Neural progenitor cell (in vitro differentiated cells): ENCODE measurements at regions not wholly inside any gene's neighbourhood (a gene's known extent, or its start where the extent isn't known, plus 50 kb on each side); places are given as distances from the start of the nearest gene placed in this dataset.

Experiments
- DNase-seq: peaks from one replicate; pipeline ENCODE4 v3.0.0-alpha.2; 2016; ENCODE audit warnings: low spot score
- H2AFZ ChIP-seq: fragments of 200-600 bp; sonication (generic); replicated peaks from 2 replicates; pipeline ENCODE4 v1.6.1; 2016; ENCODE audit warnings: antibody characterized with exemption
- H3F3A ChIP-seq: fragments of 200-600 bp; sonication (generic); 2 replicates; pipeline ENCODE4 v1.6.1; 2016; ENCODE audit warnings: antibody characterized with exemption, low read depth
- H3K27ac ChIP-seq: fragments of 200-600 bp; sonication (generic); 2 replicates; pipeline ENCODE4 v1.5.1; 2016; ENCODE audit warnings: mild to moderate bottlenecking
- H3K27me3 ChIP-seq: fragments of 200-600 bp; sonication (generic); 2 replicates; pipeline ENCODE4 v1.6.1; 2016; ENCODE audit warnings: mild to moderate bottlenecking, moderate library complexity
- H3K36me3 ChIP-seq: fragments of 200-600 bp; sonication (generic); 2 replicates; pipeline ENCODE4 v1.5.1; 2016
- H3K4me1 ChIP-seq: fragments of 200-600 bp; sonication (generic); 2 replicates; pipeline ENCODE4 v1.6.1; 2016; ENCODE audit warnings: mixed run types
- H3K4me2 ChIP-seq: fragments of 200-600 bp; sonication (generic); 2 replicates; pipeline ENCODE4 v1.6.1; 2016
- H3K4me3 ChIP-seq: fragments of 200-600 bp; sonication (generic); 2 replicates; pipeline ENCODE4 v1.5.1; 2016
- H3K79me2 ChIP-seq: fragments of 200-600 bp; sonication (generic); 2 replicates; pipeline ENCODE4 v1.6.1; 2016; ENCODE audit warnings: low read depth
- H3K9ac ChIP-seq: fragments of 200-600 bp; sonication (generic); 2 replicates; pipeline ENCODE4 v1.6.1; 2016
- H3K9me3 ChIP-seq: fragments of 200-600 bp; sonication (generic); 2 replicates; pipeline ENCODE4 v1.5.1; 2016; ENCODE audit warnings: low read depth
- H4K20me1 ChIP-seq: fragments of 200-600 bp; sonication (generic); 2 replicates; pipeline ENCODE4 v1.6.1; 2016; ENCODE audit warnings: low read depth
- H3K27ac Mint-ChIP-seq: 3 replicates; pipeline ENCODE4 v1.8.0; 2021; ENCODE audit warnings: mixed read lengths
- H3K27me3 Mint-ChIP-seq: 2 replicates; pipeline ENCODE4 v1.8.0; 2022; ENCODE audit warnings: low read depth, mild to moderate bottlenecking, inconsistent platforms, moderate library complexity, mixed read lengths; ENCODE audit not compliant: insufficient read depth
- H3K36me3 Mint-ChIP-seq: 3 replicates; pipeline ENCODE4 v1.8.0; 2021; ENCODE audit warnings: mixed read lengths
- H3K4me1 Mint-ChIP-seq: 3 replicates; pipeline ENCODE4 v1.8.0; 2021; ENCODE audit warnings: mixed read lengths
- H3K4me3 Mint-ChIP-seq: 3 replicates; pipeline ENCODE4 v1.8.0; 2021; ENCODE audit warnings: mild to moderate bottlenecking, moderate library complexity, mixed read lengths
- H3K9me3 Mint-ChIP-seq: 3 replicates; pipeline ENCODE4 v1.8.0; 2020; ENCODE audit warnings: mixed read lengths
- EZH2 ChIP-seq: fragments of 200-600 bp; sonication (generic); IDR thresholded peaks from 2 replicates; pipeline ENCODE4 v1.6.1; 2017; ENCODE audit warnings: antibody characterized with exemption, mild to moderate bottlenecking, moderate library complexity
- EZH2phosphoT487 ChIP-seq: fragments of 200-600 bp; sonication (generic); IDR thresholded peaks from 2 replicates; pipeline ENCODE4 v1.6.1; 2017; ENCODE audit warnings: antibody characterized with exemption
- TF ChIP-seq, protein P1 (sequence below): fragments of 200-600 bp; sonication (generic); IDR thresholded peaks from 2 replicates; pipeline ENCODE4 v1.5.1; 2017; ENCODE audit warnings: antibody characterized with exemption, mild to moderate bottlenecking

- Histone ChIP-seq H3K9ac (no peak overlapping the region), H4K20me1 (no peaks in the 10 kb centered on the region), H3K4me3 (no peak overlapping the region), H3K36me3 (peaks cover 11% of the 10 kb centered on the region), H3K4me1 (no peaks in the 10 kb centered on the region), H3K27me3 (no peaks in the 10 kb centered on the region), H3K79me2 (no peaks in the 10 kb centered on the region), H3K9me3 (peaks cover 37% of the 10 kb centered on the region), H3K27ac (no peak overlapping the region), H3F3A (no peaks in the 10 kb centered on the region), H3K4me2 (no peak overlapping the region), H2AFZ (no peak overlapping the region)
- Mint-ChIP-seq H3K36me3 (peaks cover 13% of the 10 kb centered on the region), H3K27me3 (peaks cover 5% of the 10 kb centered on the region), H3K27ac (no peak overlapping the region), H3K4me1 (no peaks in the 10 kb centered on the region), H3K9me3 (peaks cover 25% of the 10 kb centered on the region), H3K4me3 (no peak overlapping the region)
- TF ChIP-seq EZH2phosphoT487 = no peak
- TF ChIP-seq EZH2 = no peak
- TF ChIP-seq, protein P1, sequence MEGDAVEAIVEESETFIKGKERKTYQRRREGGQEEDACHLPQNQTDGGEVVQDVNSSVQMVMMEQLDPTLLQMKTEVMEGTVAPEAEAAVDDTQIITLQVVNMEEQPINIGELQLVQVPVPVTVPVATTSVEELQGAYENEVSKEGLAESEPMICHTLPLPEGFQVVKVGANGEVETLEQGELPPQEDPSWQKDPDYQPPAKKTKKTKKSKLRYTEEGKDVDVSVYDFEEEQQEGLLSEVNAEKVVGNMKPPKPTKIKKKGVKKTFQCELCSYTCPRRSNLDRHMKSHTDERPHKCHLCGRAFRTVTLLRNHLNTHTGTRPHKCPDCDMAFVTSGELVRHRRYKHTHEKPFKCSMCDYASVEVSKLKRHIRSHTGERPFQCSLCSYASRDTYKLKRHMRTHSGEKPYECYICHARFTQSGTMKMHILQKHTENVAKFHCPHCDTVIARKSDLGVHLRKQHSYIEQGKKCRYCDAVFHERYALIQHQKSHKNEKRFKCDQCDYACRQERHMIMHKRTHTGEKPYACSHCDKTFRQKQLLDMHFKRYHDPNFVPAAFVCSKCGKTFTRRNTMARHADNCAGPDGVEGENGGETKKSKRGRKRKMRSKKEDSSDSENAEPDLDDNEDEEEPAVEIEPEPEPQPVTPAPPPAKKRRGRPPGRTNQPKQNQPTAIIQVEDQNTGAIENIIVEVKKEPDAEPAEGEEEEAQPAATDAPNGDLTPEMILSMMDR = no peak
- no peak for DNase-seq
These were observed 1479.2 kb downstream of the UQCRFS1 start for GRCh38 chr19:27733551-27734266.

- Histone ChIP-seq H3K4me1 (no peaks in the 10 kb centered on the region), H3K27me3 (no peaks in the 10 kb centered on the region), H3K4me3 (no peak overlapping the region), H3K4me2 (no peak overlapping the region), H3K36me3 (peaks cover 11% of the 10 kb centered on the region), H3F3A (no peaks in the 10 kb centered on the region), H3K9me3 (peaks cover 60% of the 10 kb centered on the region), H3K27ac (no peak overlapping the region), H3K79me2 (no peaks in the 10 kb centered on the region), H4K20me1 (no peaks in the 10 kb centered on the region), H2AFZ (no peak overlapping the region), H3K9ac (no peak overlapping the region)
- Mint-ChIP-seq H3K9me3 (peaks cover 26% of the 10 kb centered on the region), H3K36me3 (peaks cover 10% of the 10 kb centered on the region), H3K4me3 (no peak overlapping the region), H3K27ac (no peak overlapping the region), H3K27me3 (no peaks in the 10 kb centered on the region), H3K4me1 (no peaks in the 10 kb centered on the region)
- DNase-seq = no peak
- TF ChIP-seq EZH2 (no peak), EZH2phosphoT487 (no peak)
- TF ChIP-seq, protein P1 = no peak
These were observed 1483.6 kb downstream of the UQCRFS1 start for GRCh38 chr19:27729332-27729731.

GRCh38 chr19:27722625-27723024 lies 1490.3 kb downstream of the UQCRFS1 start:
- Mint-ChIP-seq H3K27me3 (no peaks in the 10 kb centered on the region), H3K9me3 (peaks cover 53% of the 10 kb centered on the region), H3K36me3 (peaks cover 3% of the 10 kb centered on the region)

More at GRCh38 chr19:27722625-27723024, 1490.3 kb downstream of the UQCRFS1 start:
- no peak overlapping the region for H3K4me2 ChIP-seq
- no peak overlapping the region for H2AFZ ChIP-seq
- H3K9ac ChIP-seq = no peak overlapping the region
- H3F3A ChIP-seq = no peaks in the 10 kb centered on the region
- H3K4me3 ChIP-seq = no peak overlapping the region
- H3K4me1 Mint-ChIP-seq = no peaks in the 10 kb centered on the region
- peaks cover 35% of the 10 kb centered on the region for H3K9me3 ChIP-seq
- H3K79me2 ChIP-seq = no peaks in the 10 kb centered on the region
- H3K27me3 ChIP-seq = no peaks in the 10 kb centered on the region
- H4K20me1 ChIP-seq = no peaks in the 10 kb centered on the region
- DNase-seq = no peak
- no peak overlapping the region for H3K4me3 Mint-ChIP-seq
- TF ChIP-seq EZH2phosphoT487 (no peak), EZH2 (no peak)
- TF ChIP-seq, protein P1 = no peak
- no peaks in the 10 kb centered on the region for H3K36me3 ChIP-seq
- H3K27ac ChIP-seq = no peak overlapping the region
- no peak overlapping the region for H3K27ac Mint-ChIP-seq
- H3K4me1 ChIP-seq = no peaks in the 10 kb centered on the region
